Liver (tissue), 7 donors: ENCODE measurements at regions not wholly inside any gene's neighbourhood (a gene's known extent, or its start where the extent isn't known, plus 50 kb on each side); places are given as distances from the start of the nearest gene placed in this dataset.

ENCODE experiments used
- DNase-seq: peaks from one replicate; pipeline ENCODE4 v3.0.0-alpha.2; 2017; ENCODE audit warnings: low spot score
- H3K27ac ChIP-seq, 2 donors: one replicate each; pipeline ENCODE4 v1.7.0; 2013; ENCODE audit warnings: inconsistent platforms in 2 of 2, low read length in 2 of 2, control low read depth in 1 of 2, low read depth in 1 of 2, mild to moderate bottlenecking in 1 of 2
- H3K27me3 ChIP-seq, 4 donors: one replicate each; pipeline versions ENCODE4 v1.6.1 to v1.7.0; 2013; ENCODE audit warnings: low read length in 3 of 4, inconsistent platforms in 1 of 4, mild to moderate bottlenecking in 1 of 4, moderate library complexity in 1 of 4; ENCODE audit not compliant: control insufficient read depth in 4 of 4, insufficient read depth in 4 of 4
- H3K36me3 ChIP-seq, 4 donors: one replicate each; pipeline versions ENCODE4 v1.6.1 to v1.7.0; 2013; ENCODE audit warnings: low read length in 3 of 4, mild to moderate bottlenecking in 3 of 4, low read depth in 1 of 4, moderate library complexity in 1 of 4; ENCODE audit not compliant: control insufficient read depth in 4 of 4, insufficient read depth in 3 of 4
- H3K4me1 ChIP-seq, 4 donors: one replicate each; pipeline versions ENCODE4 v1.6.1 to v1.7.0; 2013; ENCODE audit warnings: low read length in 3 of 4, mild to moderate bottlenecking in 3 of 4, moderate library complexity in 1 of 4; ENCODE audit not compliant: control insufficient read depth in 4 of 4, insufficient read depth in 4 of 4
- H3K4me3 ChIP-seq, 3 donors: one replicate each; pipeline versions ENCODE4 v1.6.1 to v1.7.0; 2013; ENCODE audit warnings: low read length in 3 of 3, control low read depth in 1 of 3, low read depth in 1 of 3, mild to moderate bottlenecking in 1 of 3
- H3K9ac ChIP-seq, 2 donors: one replicate each; pipeline ENCODE4 v1.7.0; 2013; ENCODE audit warnings: low read length in 2 of 2, mild to moderate bottlenecking in 2 of 2, moderate library complexity in 2 of 2, control low read depth in 1 of 2, low read depth in 1 of 2
- H3K9me3 ChIP-seq, 4 donors: one replicate each; pipeline versions ENCODE4 v1.6.1 to v1.7.0; 2013; ENCODE audit warnings: low read length in 3 of 4; ENCODE audit not compliant: control insufficient read depth in 4 of 4
- ATF3 ChIP-seq: IDR thresholded peaks from 2 replicates; pipeline ENCODE4 v1.6.1; 2016; ENCODE audit warnings: antibody characterized with exemption
- FOXA1 ChIP-seq: IDR thresholded peaks from 2 replicates; pipeline ENCODE4 v1.6.1; 2016; ENCODE audit warnings: antibody characterized with exemption
- FOXA2 ChIP-seq: IDR thresholded peaks from 2 replicates; pipeline ENCODE4 v1.6.1; 2016; ENCODE audit warnings: antibody characterized with exemption
- JUND ChIP-seq, 2 donors: IDR thresholded peaks; 2 replicates each; pipeline ENCODE4 v1.6.1; 2016; ENCODE audit warnings: antibody characterized with exemption in 2 of 2
- MAX ChIP-seq: IDR thresholded peaks from 2 replicates; pipeline ENCODE4 v1.6.1; 2016; ENCODE audit warnings: antibody characterized with exemption
- REST ChIP-seq: IDR thresholded peaks from 2 replicates; pipeline ENCODE4 v1.6.1; 2016; ENCODE audit warnings: antibody characterized with exemption, mild to moderate bottlenecking
- RXRA ChIP-seq, 2 donors: IDR thresholded peaks; 2 replicates each; pipeline ENCODE4 v1.6.1; 2017 to 2018; ENCODE audit warnings: antibody characterized with exemption in 2 of 2, mild to moderate bottlenecking in 1 of 2
- SP1 ChIP-seq: IDR thresholded peaks from 2 replicates; pipeline ENCODE4 v1.6.1; 2018; ENCODE audit warnings: antibody characterized with exemption, mild to moderate bottlenecking
- YY1 ChIP-seq: IDR thresholded peaks from 2 replicates; pipeline ENCODE4 v1.6.1; 2016; ENCODE audit warnings: antibody characterized with exemption, mild to moderate bottlenecking
- ZBTB33 ChIP-seq: IDR thresholded peaks from 2 replicates; pipeline ENCODE4 v1.6.1; 2016; ENCODE audit warnings: antibody characterized with exemption
- WGBS: extraction: QIAGEN DNeasy Blood & Tissue Kit; methylation state at CpG from one replicate; pipeline ENCODE4 v1.1.7; 2013; 5-methylcytosine and 5-hydroxymethylcytosine counted together
- donor health status: healthy.
- donor health status: healthy.
- donor health status: healthy.
- donor health status: healthy.

GRCh38 chr10:77699080-77699645 is 61.6 kb upstream of the KCNMA1 start:
- Histone ChIP-seq H3K9me3 (peaks cover 0 to 2% (median 0%) of the 10 kb centered on the region in 4 donors), H3K27me3 (no peaks in the 10 kb centered on the region), H3K27ac (no peak overlapping the region), H3K4me3 (no peak overlapping the region), H3K36me3 (no peaks in the 10 kb centered on the region), H3K4me1 (no peaks in the 10 kb centered on the region), H3K9ac (no peak overlapping the region)
- 85% methylated on average over 1 of the region's 1 CpG for WGBS
- no peak for DNase-seq
- TF ChIP-seq FOXA2 (no peak), RXRA (IDR thresholded peaks at IDR 0.05) (no peak), JUND (IDR thresholded peaks at IDR 0.05) (no peak), MAX (no peak), FOXA1 (no peak), ATF3 (no peak), ZBTB33 (no peak)

- 87% methylated on average over 5 of the region's 5 CpGs for WGBS
- TF ChIP-seq MAX: no peak
- TF ChIP-seq REST: no peak
- TF ChIP-seq YY1: no peak
- no peak for TF ChIP-seq RXRA (IDR thresholded peaks at IDR 0.05)
- TF ChIP-seq SP1: no peak
- Histone ChIP-seq H3K9ac (no peak overlapping the region), H3K4me1 (no peaks in the 10 kb centered on the region), H3K27me3 (no peaks in the 10 kb centered on the region), H3K4me3 (no peak overlapping the region), H3K9me3 (no peaks in the 10 kb centered on the region), H3K36me3 (no peaks in the 10 kb centered on the region), H3K27ac (no peak overlapping the region)
- no peak for DNase-seq
Observed at GRCh38 chr10:77698267-77698931, 60.8 kb upstream of the KCNMA1 start.

- Histone ChIP-seq H3K27me3 (no peaks in the 10 kb centered on the region), H3K36me3 (no peaks in the 10 kb centered on the region), H3K27ac (no peak overlapping the region), H3K4me1 (no peaks in the 10 kb centered on the region), H3K9ac (no peak overlapping the region), H3K4me3 (no peak overlapping the region), H3K9me3 (no peaks in the 10 kb centered on the region)
- TF ChIP-seq ZBTB33: no peak
- 97% methylated on average over 10 of the region's 10 CpGs for WGBS
- no peak for DNase-seq
Observed at GRCh38 chr10:77696584-77696983, 59.0 kb upstream of the KCNMA1 start.
